Skeletal muscle tissue (tissue), 3 donors: ENCODE measurements at regions not wholly inside any gene's neighbourhood (a gene's known extent, or its start where the extent isn't known, plus 50 kb on each side); places are given as distances from the start of the nearest gene placed in this dataset.
"Not testable (repeated sequence)": the region's sequence is repeated elsewhere in the genome, so short reads cannot be mapped to it uniquely, and the experiment has no call there.

Experiments
- H3K27ac ChIP-seq: one replicate; pipeline ENCODE4 v1.7.0; 2013; ENCODE audit warnings: mild to moderate bottlenecking, low read depth, low read length, inconsistent platforms
- H3K27me3 ChIP-seq, 3 donors: one replicate each; pipeline ENCODE4 v1.7.0; 2013; ENCODE audit warnings: low read length in 3 of 3; ENCODE audit not compliant: control insufficient read depth in 3 of 3, insufficient read depth in 3 of 3
- H3K36me3 ChIP-seq, 3 donors: one replicate each; pipeline ENCODE4 v1.7.0; 2013; ENCODE audit warnings: low read length in 3 of 3; ENCODE audit not compliant: control insufficient read depth in 3 of 3, insufficient read depth in 3 of 3
- H3K4me1 ChIP-seq, 3 donors: one replicate each; pipeline ENCODE4 v1.7.0; 2013; ENCODE audit warnings: low read length in 3 of 3, mild to moderate bottlenecking in 3 of 3; ENCODE audit not compliant: control insufficient read depth in 3 of 3, insufficient read depth in 3 of 3
- H3K4me3 ChIP-seq, 3 donors: one replicate each; pipeline ENCODE4 v1.7.0; 2013; ENCODE audit warnings: low read length in 3 of 3
- H3K9ac ChIP-seq, 3 donors: one replicate each; pipeline ENCODE4 v1.7.0; 2013; ENCODE audit warnings: low read length in 3 of 3, mild to moderate bottlenecking in 3 of 3, moderate library complexity in 2 of 3, low read depth in 1 of 3
- H3K9me3 ChIP-seq, 3 donors: one replicate each; pipeline ENCODE4 v1.7.0; 2013; ENCODE audit warnings: low read length in 3 of 3; ENCODE audit not compliant: control insufficient read depth in 3 of 3
- donor health status: Osteomylitis.

DNA sequence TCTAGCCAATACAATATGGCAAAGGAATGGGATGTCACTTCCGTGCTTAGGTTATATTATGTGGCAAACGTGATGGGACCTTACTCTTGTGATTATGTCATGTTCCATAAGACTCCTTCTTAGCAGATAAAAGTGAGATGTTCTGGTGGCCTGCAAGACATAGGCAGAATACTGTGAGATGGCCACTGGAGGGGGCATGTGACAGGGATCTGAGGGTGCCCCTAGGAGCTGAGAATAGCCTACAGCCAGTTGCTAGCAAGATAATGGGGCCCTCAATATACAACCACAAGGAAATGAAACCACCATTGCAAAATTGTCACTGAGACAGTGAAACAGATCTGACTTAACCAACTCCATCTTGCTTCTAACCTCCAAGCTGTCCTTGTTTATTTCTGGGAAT lies 151.4 kb upstream of the SSTR1 start:
- Histone ChIP-seq H3K9me3 (no peaks in the 10 kb centered on the region), H3K4me1 (no peaks in the 10 kb centered on the region), H3K9ac (no peak overlapping the region), H3K36me3 (no peaks in the 10 kb centered on the region), H3K4me3 (no peak overlapping the region), H3K27ac (no peak overlapping the region), H3K27me3 (no peaks in the 10 kb centered on the region)

DNA sequence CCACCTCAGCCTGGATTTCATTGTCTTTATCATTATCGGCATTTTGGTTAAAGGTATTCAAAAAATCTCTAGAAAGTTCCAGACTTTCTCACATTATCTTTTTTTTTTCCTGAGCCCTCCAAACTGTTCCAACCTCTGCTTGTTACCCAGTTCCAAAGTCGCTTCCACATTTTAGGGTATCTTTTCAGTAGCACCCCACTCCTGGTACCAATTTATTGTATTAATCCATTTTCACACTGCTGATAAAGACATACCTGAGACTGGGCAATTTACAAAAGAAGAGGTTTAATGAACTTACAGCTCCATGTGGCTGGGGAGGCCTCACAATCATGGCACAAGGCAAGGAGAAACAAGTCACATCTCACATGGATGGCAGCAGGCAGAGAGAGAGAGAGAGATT lies 145.5 kb upstream of the SSTR1 start:
- not testable (repeated sequence) for H3K27ac ChIP-seq, H3K9ac ChIP-seq, H3K27me3 ChIP-seq, H3K36me3 ChIP-seq, H3K9me3 ChIP-seq, H3K4me1 ChIP-seq, H3K4me3 ChIP-seq

GRCh38 chr14:38063711-38064320 lies 143.9 kb upstream of the SSTR1 start:
- Histone ChIP-seq H3K4me3 (no peak overlapping the region), H3K4me1 (no peaks in the 10 kb centered on the region), H3K27me3 (no peaks in the 10 kb centered on the region), H3K27ac (no peak overlapping the region), H3K9ac (no peak overlapping the region), H3K36me3 (no peaks in the 10 kb centered on the region), H3K9me3 (peaks cover 0 to 4% (median 2%) of the 10 kb centered on the region in 3 donors)

GRCh38 chr14:38065106-38065762 lies 142.5 kb upstream of the SSTR1 start:
- Histone ChIP-seq H3K4me3 (no peak overlapping the region), H3K27ac (no peak overlapping the region), H3K27me3 (no peaks in the 10 kb centered on the region)

DNA sequence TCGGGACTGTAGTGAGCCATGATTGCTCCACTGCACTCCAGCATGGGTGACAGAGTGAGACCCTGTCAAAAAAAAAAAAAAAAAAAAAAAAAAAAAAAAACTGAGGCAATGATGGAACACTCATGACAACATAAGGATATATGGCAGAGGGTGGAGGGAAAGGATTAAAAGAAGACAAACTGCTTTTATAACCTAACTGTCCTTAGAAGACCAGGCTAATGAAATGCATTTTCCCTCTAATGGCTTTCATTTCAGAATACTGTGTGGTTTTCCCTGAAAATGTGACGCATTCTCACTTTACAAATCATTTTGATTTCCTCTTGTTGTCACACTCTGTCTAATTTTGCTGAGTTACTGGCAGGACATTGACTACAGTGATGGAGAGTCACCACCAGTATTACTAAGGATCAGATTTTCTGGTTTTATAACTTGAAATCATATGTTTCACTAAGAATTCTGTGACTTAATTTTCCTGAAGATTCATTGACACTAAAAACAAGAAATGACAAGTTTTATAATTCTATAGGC lies 137.6 kb upstream of the SSTR1 start:
- no peaks in the 10 kb centered on the region for H3K36me3 ChIP-seq
- no peaks in the 10 kb centered on the region for H3K27me3 ChIP-seq
- H3K9me3 ChIP-seq = peaks cover 0 to 1% (median 0%) of the 10 kb centered on the region in 3 donors
- H3K4me3 ChIP-seq = no peak overlapping the region
- H3K4me1 ChIP-seq = no peaks in the 10 kb centered on the region
- H3K27ac ChIP-seq = no peak overlapping the region
- H3K9ac ChIP-seq = no peak overlapping the region

More at GRCh38 chr14:38065106-38065762, 142.5 kb upstream of the SSTR1 start:
- H3K36me3 ChIP-seq = no peaks in the 10 kb centered on the region
- H3K4me1 ChIP-seq = no peaks in the 10 kb centered on the region
- no peak overlapping the region for H3K9ac ChIP-seq
- H3K9me3 ChIP-seq = peaks cover 0 to 4% (median 2%) of the 10 kb centered on the region in 3 donors

DNA sequence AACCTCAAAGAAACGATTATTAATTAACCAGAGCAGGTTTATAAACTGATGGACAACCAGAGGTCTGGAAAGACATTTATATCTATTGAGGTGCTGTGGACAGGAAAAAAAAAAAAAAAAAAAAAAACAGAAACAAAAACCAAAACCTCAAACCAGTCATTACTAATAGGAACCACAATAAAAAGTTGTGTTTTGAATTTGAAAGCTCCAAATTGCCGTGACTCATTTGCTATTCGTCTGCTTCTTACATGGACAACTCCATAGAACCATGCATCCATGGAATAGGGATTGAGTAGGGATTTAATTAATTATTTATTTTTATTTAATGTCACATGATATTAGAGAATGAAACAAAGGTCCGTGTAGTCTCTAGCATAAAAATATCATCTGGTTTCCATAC lies 134.1 kb upstream of the SSTR1 start:
- H3K36me3 ChIP-seq = no peaks in the 10 kb centered on the region
- no peaks in the 10 kb centered on the region for H3K27me3 ChIP-seq
- no peaks in the 10 kb centered on the region for H3K4me1 ChIP-seq
- H3K9ac ChIP-seq = no peak overlapping the region
- H3K4me3 ChIP-seq = no peak overlapping the region
- H3K27ac ChIP-seq = no peak overlapping the region
- H3K9me3 ChIP-seq = peaks cover 0 to 2% (median 0%) of the 10 kb centered on the region in 3 donors

- no peak overlapping the region for H3K4me3 ChIP-seq
- H3K27ac ChIP-seq = no peak overlapping the region
- peaks cover 0 to 2% (median 0%) of the 10 kb centered on the region in 3 donors for H3K9me3 ChIP-seq
- no peaks in the 10 kb centered on the region for H3K27me3 ChIP-seq
- no peaks in the 10 kb centered on the region for H3K4me1 ChIP-seq
- no peak overlapping the region for H3K9ac ChIP-seq
- H3K36me3 ChIP-seq = no peaks in the 10 kb centered on the region
Measured at GRCh38 chr14:38074081-38074480, 133.6 kb upstream of the SSTR1 start.

GRCh38 chr14:38074754-38075153 lies 132.9 kb upstream of the SSTR1 start:
- Histone ChIP-seq H3K4me1 (no peaks in the 10 kb centered on the region), H3K9me3 (peaks cover 0 to 2% (median 0%) of the 10 kb centered on the region in 3 donors), H3K27me3 (no peaks in the 10 kb centered on the region), H3K4me3 (no peak overlapping the region), H3K27ac (no peak overlapping the region), H3K36me3 (no peaks in the 10 kb centered on the region), H3K9ac (no peak overlapping the region)

DNA sequence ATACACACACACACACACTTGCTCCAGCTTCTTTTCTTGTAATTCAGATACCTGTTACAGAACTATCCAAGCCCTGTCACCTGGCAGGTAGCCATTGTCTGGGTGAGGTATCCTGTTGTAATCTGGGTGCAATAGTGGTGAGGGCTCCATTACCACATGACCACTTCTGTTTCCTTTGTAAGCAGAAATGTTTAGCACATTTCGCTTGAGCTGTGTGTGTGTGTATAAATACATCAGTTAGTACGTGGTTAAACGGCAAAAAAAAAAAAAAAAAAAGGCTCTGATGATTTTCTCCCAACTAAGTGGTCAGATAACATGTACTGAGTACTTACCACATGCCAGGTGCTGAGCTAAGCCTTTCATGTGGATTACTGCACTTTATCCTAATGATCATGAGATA lies 129.3 kb upstream of the SSTR1 start:
- Histone ChIP-seq H3K27ac (no peak overlapping the region), H3K27me3 (no peaks in the 10 kb centered on the region), H3K4me1 (no peaks in the 10 kb centered on the region), H3K4me3 (no peak overlapping the region), H3K9ac (no peak overlapping the region), H3K36me3 (no peaks in the 10 kb centered on the region), H3K9me3 (peaks cover 0 to 2% (median 0%) of the 10 kb centered on the region in 3 donors)

DNA sequence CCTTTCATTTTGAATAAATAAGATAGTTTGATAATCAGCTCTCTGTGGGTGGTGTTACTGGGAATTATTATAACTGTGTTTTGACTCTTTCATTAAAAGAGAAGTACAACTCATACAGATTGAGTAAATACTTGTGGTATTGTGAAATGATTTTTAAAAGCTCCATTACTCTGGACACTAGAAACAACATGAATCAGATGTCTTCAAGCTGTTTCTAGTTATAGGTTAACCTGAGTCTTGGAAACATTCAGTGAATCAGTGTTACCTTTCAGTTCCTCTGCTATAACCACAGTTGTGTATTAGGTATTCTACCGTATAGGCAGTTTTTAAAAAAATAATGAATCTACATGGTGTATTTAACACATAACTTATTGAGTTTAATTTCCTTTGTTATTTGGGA lies 128.4 kb upstream of the SSTR1 start:
- Histone ChIP-seq H3K9ac (no peak overlapping the region), H3K36me3 (no peaks in the 10 kb centered on the region), H3K4me3 (no peak overlapping the region), H3K27ac (no peak overlapping the region), H3K9me3 (peaks cover 0 to 2% (median 0%) of the 10 kb centered on the region in 3 donors), H3K4me1 (no peaks in the 10 kb centered on the region), H3K27me3 (no peaks in the 10 kb centered on the region)
